ENCODE measurements at regions not wholly inside any gene's neighbourhood (a gene's known extent, or its start where the extent isn't known, plus 50 kb on each side); places are given as distances from the start of the nearest gene placed in this dataset.

DNA sequence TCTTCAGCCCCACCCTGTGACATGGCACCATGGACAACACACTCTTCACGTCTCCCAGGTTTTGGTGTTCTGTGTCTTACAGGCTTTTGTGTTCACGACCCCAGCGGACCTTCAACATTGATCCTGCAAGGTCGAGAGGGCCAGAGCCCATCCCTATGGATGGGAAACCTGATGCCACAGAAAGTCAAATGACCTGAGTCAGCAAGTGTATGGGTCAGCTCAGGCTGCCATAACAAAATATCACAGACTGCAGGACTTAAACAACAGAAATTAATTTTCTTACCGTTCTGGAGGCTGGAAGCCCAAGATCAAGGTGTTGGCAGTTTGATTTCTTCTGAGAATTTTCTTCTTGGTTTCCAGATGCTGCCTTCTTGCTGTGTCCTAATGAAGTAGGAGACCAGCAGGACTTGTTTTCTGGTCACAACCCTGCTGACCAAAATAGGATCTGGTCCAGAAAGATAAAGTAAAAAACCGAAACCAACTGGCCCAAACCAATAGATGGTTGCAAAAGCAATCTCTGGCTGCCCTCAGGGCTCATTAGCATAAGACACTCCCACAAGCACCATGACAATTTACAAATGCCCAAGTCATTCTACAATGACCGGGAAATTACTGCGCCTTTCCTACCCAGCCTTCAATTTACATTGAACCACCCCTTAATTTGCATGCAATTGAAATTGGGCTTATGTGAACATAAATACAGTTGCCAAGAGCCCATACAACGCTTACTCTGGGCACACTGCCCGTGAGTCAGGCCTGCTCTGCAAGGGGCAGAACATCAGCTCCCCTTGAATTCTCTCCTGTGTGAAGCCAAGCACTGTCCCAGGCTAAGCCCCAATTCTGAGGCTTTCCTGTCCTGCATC, 82.9 kb upstream of the SLC22A11 start:
- no peak overlapping the region for H3K27ac Mint-ChIP-seq (ENCODE audit: unreplicated experiment)
- no peak for DNase-seq (ENCODE audit: low spot score)
- TF ChIP-seq, protein P1, sequence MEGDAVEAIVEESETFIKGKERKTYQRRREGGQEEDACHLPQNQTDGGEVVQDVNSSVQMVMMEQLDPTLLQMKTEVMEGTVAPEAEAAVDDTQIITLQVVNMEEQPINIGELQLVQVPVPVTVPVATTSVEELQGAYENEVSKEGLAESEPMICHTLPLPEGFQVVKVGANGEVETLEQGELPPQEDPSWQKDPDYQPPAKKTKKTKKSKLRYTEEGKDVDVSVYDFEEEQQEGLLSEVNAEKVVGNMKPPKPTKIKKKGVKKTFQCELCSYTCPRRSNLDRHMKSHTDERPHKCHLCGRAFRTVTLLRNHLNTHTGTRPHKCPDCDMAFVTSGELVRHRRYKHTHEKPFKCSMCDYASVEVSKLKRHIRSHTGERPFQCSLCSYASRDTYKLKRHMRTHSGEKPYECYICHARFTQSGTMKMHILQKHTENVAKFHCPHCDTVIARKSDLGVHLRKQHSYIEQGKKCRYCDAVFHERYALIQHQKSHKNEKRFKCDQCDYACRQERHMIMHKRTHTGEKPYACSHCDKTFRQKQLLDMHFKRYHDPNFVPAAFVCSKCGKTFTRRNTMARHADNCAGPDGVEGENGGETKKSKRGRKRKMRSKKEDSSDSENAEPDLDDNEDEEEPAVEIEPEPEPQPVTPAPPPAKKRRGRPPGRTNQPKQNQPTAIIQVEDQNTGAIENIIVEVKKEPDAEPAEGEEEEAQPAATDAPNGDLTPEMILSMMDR (IDR thresholded peaks at IDR 0.05), result no peak
- no peak overlapping the region for H3K4me3 Mint-ChIP-seq (ENCODE audit: unreplicated experiment)
- H3K27me3 Mint-ChIP-seq (ENCODE audit: low read depth), result peaks cover 56% of the 10 kb centered on the region
- peaks cover 5% of the 10 kb centered on the region for H3K9me3 Mint-ChIP-seq (ENCODE audit: low read depth)
- H3K36me3 Mint-ChIP-seq (ENCODE audit: low read depth), result peaks cover 5% of the 10 kb centered on the region
- H3K4me1 Mint-ChIP-seq (ENCODE audit: low read depth), result no peaks in the 10 kb centered on the region

DNA sequence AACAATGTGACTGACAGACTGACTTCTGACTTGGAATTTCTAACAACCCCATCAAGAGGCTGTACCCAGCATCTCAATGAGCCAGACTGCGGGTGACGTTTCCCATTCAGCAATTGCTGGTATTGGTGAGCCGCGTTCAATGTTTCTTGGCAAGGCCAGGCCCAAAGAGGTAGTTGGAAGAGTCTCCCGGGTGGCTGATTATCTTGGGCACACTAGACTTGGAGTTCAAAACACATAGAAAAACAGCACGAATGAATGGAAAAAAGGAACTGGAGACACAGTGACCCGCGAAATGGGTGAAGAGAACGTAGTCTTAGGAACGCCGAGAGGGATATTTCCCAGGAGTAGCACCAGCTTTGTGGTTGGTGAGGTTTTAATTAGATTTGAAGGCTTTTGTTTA, 81.1 kb upstream of the SLC22A11 start:
- no peak for DNase-seq (ENCODE audit: low spot score)
- H3K9me3 Mint-ChIP-seq (ENCODE audit: low read depth), result peaks cover 5% of the 10 kb centered on the region
- no peak overlapping the region for H3K27ac Mint-ChIP-seq (ENCODE audit: unreplicated experiment)
- peaks cover 54% of the 10 kb centered on the region for H3K27me3 Mint-ChIP-seq (ENCODE audit: low read depth)
- no peaks in the 10 kb centered on the region for H3K4me1 Mint-ChIP-seq (ENCODE audit: low read depth)
- TF ChIP-seq, protein P1 (IDR thresholded peaks at IDR 0.05), result no peak
- peaks cover 5% of the 10 kb centered on the region for H3K36me3 Mint-ChIP-seq (ENCODE audit: low read depth)
- no peak overlapping the region for H3K4me3 Mint-ChIP-seq (ENCODE audit: unreplicated experiment)

DNA sequence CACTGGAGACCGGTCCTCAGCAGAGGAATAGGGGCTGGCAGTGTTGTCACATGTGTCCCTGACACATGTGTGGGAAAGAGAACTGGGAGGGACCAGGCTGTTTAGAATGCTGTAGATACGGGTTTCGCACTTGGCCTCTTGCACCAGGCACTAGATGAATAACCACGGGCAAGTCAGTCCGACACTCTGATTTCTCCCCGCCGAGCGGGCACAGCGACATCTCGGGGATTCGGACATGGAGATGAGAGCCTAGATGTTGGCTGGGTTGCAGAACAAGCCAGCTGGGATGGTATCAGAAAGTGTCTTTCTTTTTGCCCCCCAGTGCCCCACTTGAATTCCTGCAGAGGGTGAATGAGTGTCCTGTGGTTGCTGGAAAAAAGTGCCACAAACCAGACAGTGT, 80.6 kb upstream of the SLC22A11 start:
- no peak overlapping the region for H3K27ac Mint-ChIP-seq (ENCODE audit: unreplicated experiment)

DNA sequence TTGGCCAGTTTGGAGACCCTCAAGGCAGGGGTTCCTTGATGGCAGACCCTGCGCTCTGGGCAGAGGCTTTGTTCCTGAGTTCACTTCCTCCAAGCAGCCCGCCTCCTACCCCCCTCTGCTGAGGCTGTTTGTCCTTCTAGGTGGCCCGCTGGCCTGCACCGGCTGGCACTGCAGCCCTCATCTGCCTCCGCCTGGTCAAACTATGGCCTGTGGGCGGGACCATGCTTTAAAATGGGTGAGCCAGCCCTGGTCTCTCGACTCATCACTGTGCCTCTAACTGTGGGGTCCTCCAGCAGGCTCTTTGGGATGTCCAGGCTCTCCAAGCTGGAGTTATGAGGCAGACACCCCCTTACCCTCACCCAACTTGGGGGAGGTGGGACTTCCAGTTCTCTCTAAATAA, 78.9 kb upstream of the SLC22A11 start:
- no peaks in the 10 kb centered on the region for H3K36me3 Mint-ChIP-seq (ENCODE audit: low read depth)
- H3K4me1 Mint-ChIP-seq (ENCODE audit: low read depth), result no peaks in the 10 kb centered on the region
- no peak overlapping the region for H3K27ac Mint-ChIP-seq (ENCODE audit: unreplicated experiment)
- H3K4me3 Mint-ChIP-seq (ENCODE audit: unreplicated experiment), result no peak overlapping the region
- no peak for DNase-seq (ENCODE audit: low spot score)
- TF ChIP-seq, protein P1 (IDR thresholded peaks at IDR 0.05), result no peak
- peaks cover 49% of the 10 kb centered on the region for H3K27me3 Mint-ChIP-seq (ENCODE audit: low read depth)
- H3K9me3 Mint-ChIP-seq (ENCODE audit: low read depth), result no peaks in the 10 kb centered on the region

More for the DNA sequence above, 80.6 kb upstream of the SLC22A11 start:
- H3K4me3 Mint-ChIP-seq (ENCODE audit: unreplicated experiment), result no peak overlapping the region
- TF ChIP-seq, protein P1 (IDR thresholded peaks at IDR 0.05), result no peak
- H3K4me1 Mint-ChIP-seq (ENCODE audit: low read depth), result no peaks in the 10 kb centered on the region
- peaks cover 5% of the 10 kb centered on the region for H3K36me3 Mint-ChIP-seq (ENCODE audit: low read depth)
- H3K9me3 Mint-ChIP-seq (ENCODE audit: low read depth), result peaks cover 5% of the 10 kb centered on the region
- DNase-seq (ENCODE audit: low spot score), result peak; percentile 46
- peaks cover 53% of the 10 kb centered on the region for H3K27me3 Mint-ChIP-seq (ENCODE audit: low read depth)

DNA sequence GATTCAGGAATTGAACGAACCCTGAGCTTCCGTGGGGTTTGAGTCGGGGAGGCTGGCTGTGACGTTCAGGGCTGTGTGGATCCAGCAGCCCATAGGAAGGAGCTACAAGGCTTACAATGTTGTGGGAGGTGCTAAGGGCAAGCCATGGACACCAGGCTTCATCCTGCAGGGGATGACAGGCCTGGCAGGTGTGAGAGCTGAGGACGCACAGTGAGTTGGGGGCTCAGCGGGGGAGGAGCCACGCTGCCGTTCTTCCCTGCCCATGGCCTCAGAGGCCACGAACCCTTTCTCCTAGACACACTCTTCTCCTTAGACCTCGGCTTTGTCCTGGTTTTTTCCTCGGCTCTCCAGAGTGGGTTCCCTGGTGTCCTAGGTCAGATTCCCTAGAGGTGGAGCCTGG, 78.1 kb upstream of the SLC22A11 start:
- TF ChIP-seq, protein P1 (IDR thresholded peaks at IDR 0.05), result no peak
- no peak for DNase-seq (ENCODE audit: low spot score)
- Mint-ChIP-seq H3K4me1 (ENCODE audit: low read depth) (no peaks in the 10 kb centered on the region), H3K4me3 (ENCODE audit: unreplicated experiment) (no peak overlapping the region), H3K36me3 (ENCODE audit: low read depth) (no peaks in the 10 kb centered on the region), H3K27ac (ENCODE audit: unreplicated experiment) (no peak overlapping the region), H3K27me3 (ENCODE audit: low read depth) (peaks cover 53% of the 10 kb centered on the region), H3K9me3 (ENCODE audit: low read depth) (peaks cover 3% of the 10 kb centered on the region)

Measured in chondrocyte (in vitro differentiated cells).